H1 (cell line): ENCODE measurements at regions not wholly inside any gene's neighbourhood (a gene's known extent, or its start where the extent isn't known, plus 50 kb on each side); places are given as distances from the start of the nearest gene placed in this dataset.

Source experiments
- CTCF ChIA-PET: fragments of 300-600 bp; sonication (Branson Sonifier 250); formaldehyde crosslinking; loops from one replicate; lab custom pipeline; 2021; ENCODE audit not compliant: partially characterized antibody; lab: Charles Lee
- POLR2A ChIA-PET: fragments of 300-600 bp; sonication (Branson Sonifier 250); formaldehyde crosslinking; loops from one replicate; lab custom pipeline; 2021; ENCODE audit warnings: inconsistent platforms; ENCODE audit not compliant: partially characterized antibody; lab: Charles Lee
- DNase-seq, 2 experiments: peaks; one replicate each; pipeline versions ENCODE4 v3.0.0 to v3.0.0-alpha.2; 2010 to 2022; ENCODE audit warnings: low spot score in 2 of 2, low read depth in 1 of 2, mixed read lengths in 1 of 2
- FAIRE-seq: peaks from 2 replicates; lab custom pipeline; 2011; peaks lifted over from hg19 to GRCh38; lab: Jason Lieb, UNC
- H2AFZ ChIP-seq: 2 replicates; pipeline ENCODE4 v1.8.1; 2012; ENCODE audit warnings: low read length, inconsistent platforms
- H2AK5ac ChIP-seq: 2 replicates; pipeline ENCODE4 v1.6.1; 2013; ENCODE audit warnings: low read depth, low read length
- H2BK120ac ChIP-seq: replicated peaks from 2 replicates; pipeline ENCODE3; 2013; ENCODE audit warnings: low read depth, low read length, inconsistent platforms
- H2BK12ac ChIP-seq: 2 replicates; pipeline ENCODE4 v1.6.1; 2013; ENCODE audit warnings: low read depth, low read length
- H2BK15ac ChIP-seq: 2 replicates; pipeline ENCODE4 v1.6.1; 2013; ENCODE audit warnings: low read length
- H2BK20ac ChIP-seq: 2 replicates; pipeline ENCODE4 v1.6.1; 2013; ENCODE audit warnings: low read length
- H2BK5ac ChIP-seq: 2 replicates; pipeline ENCODE4 v1.6.1; 2013; ENCODE audit warnings: low read depth, low read length
- H3K14ac ChIP-seq: 2 replicates; pipeline ENCODE4 v1.6.1; 2013; ENCODE audit warnings: inconsistent platforms; ENCODE audit not compliant: insufficient read length
- H3K18ac ChIP-seq: 2 replicates; pipeline ENCODE4 v1.6.1; 2013; ENCODE audit warnings: low read length; ENCODE audit errors: extremely low read depth
- H3K23ac ChIP-seq: 2 replicates; pipeline ENCODE4 v1.6.1; 2013; ENCODE audit warnings: inconsistent platforms; ENCODE audit not compliant: insufficient read length
- H3K23me2 ChIP-seq: 2 replicates; pipeline ENCODE4 v1.6.1; 2013; ENCODE audit warnings: low read depth, low read length
- H3K27ac ChIP-seq: 2 replicates; pipeline ENCODE4 v1.6.1; 2011; ENCODE audit warnings: low read depth, low read length, inconsistent platforms
- H3K27me3 ChIP-seq, 4 experiments: replicated peaks in 1 of 4; 1 replicate in 1 of 4; 2 replicates in 3 of 4; pipeline versions ENCODE4 v1.6.1 to v1.8.1; 2011 to 2013; ENCODE audit warnings: low read length in 3 of 4, mild to moderate bottlenecking in 3 of 4, inconsistent platforms in 2 of 4, mixed read lengths in 2 of 4, moderate library complexity in 1 of 4; ENCODE audit not compliant: control insufficient read depth in 3 of 4, insufficient read depth in 3 of 4; ENCODE audit errors: extremely low read depth in 1 of 4
- H3K36me3 ChIP-seq, 4 experiments: 2 replicates each; pipeline versions ENCODE4 v1.6.1 to v1.8.1; 2011 to 2013; ENCODE audit warnings: mild to moderate bottlenecking in 4 of 4, low read length in 3 of 4, moderate library complexity in 2 of 4, control low read depth in 1 of 4, inconsistent platforms in 1 of 4; ENCODE audit not compliant: insufficient read depth in 4 of 4, control insufficient read depth in 2 of 4
- H3K4ac ChIP-seq: replicated peaks from 2 replicates; pipeline ENCODE3; 2013; ENCODE audit warnings: low read length, low read depth, mixed read lengths, inconsistent platforms; ENCODE audit not compliant: insufficient read length
- H3K4me1 ChIP-seq, 4 experiments: replicated peaks in 1 of 4; 1 replicate in 1 of 4; 2 replicates in 3 of 4; pipeline versions ENCODE4 v1.6.1 to v1.8.1; 2011 to 2013; ENCODE audit warnings: low read length in 3 of 4, inconsistent platforms in 2 of 4, mixed read lengths in 1 of 4; ENCODE audit not compliant: insufficient read depth in 4 of 4, control insufficient read depth in 3 of 4
- H3K4me2 ChIP-seq, 2 experiments: 2 replicates each; pipeline versions ENCODE4 v1.6.1 to v1.8.1; 2011 to 2013; ENCODE audit warnings: low read depth in 2 of 2, low read length in 2 of 2, control low read depth in 1 of 2, inconsistent platforms in 1 of 2, mild to moderate bottlenecking in 1 of 2; ENCODE audit not compliant: insufficient read depth in 1 of 2
- H3K4me3 ChIP-seq, 4 experiments: fragments of 200-600, 300-600 bp in 1 of 4; sonication (generic), shearing (Covaris generic), sonication (Bioruptor Twin) in 1 of 4; 2 replicates each; pipeline versions ENCODE4 v1.5.1 to v1.8.1; 2011 to 2016; ENCODE audit warnings: low read length in 4 of 4, low read depth in 3 of 4, control low read depth in 2 of 4, inconsistent platforms in 2 of 4, mild to moderate bottlenecking in 2 of 4, mixed read lengths in 1 of 4, moderate library complexity in 1 of 4; ENCODE audit not compliant: insufficient read depth in 2 of 4; ENCODE audit errors: extremely low read depth in 1 of 4
- H3K56ac ChIP-seq: replicated peaks from 2 replicates; pipeline ENCODE3; 2013; ENCODE audit warnings: low read depth, mild to moderate bottlenecking, mixed read lengths, low read length, inconsistent platforms; ENCODE audit not compliant: insufficient read length
- H3K79me1 ChIP-seq: 2 replicates; pipeline ENCODE4 v1.6.1; 2013; ENCODE audit warnings: low read depth, low read length, control low read depth
- H3K79me2 ChIP-seq, 2 experiments: 2 replicates each; pipeline versions ENCODE4 v1.6.1 to v1.8.1; 2012 to 2013; ENCODE audit warnings: low read length in 2 of 2, mild to moderate bottlenecking in 2 of 2, inconsistent platforms in 1 of 2; ENCODE audit not compliant: insufficient read depth in 2 of 2, control insufficient read depth in 1 of 2
- H3K9ac ChIP-seq, 4 experiments: replicated peaks in 1 of 4; 1 replicate in 1 of 4; 2 replicates in 3 of 4; pipeline versions ENCODE4 v1.6.1 to v1.8.1; 2011 to 2013; ENCODE audit warnings: low read depth in 3 of 4, low read length in 3 of 4, control low read depth in 2 of 4, mild to moderate bottlenecking in 2 of 4, moderate library complexity in 2 of 4, inconsistent platforms in 1 of 4; ENCODE audit errors: extremely low read depth in 1 of 4
- H3K9me3 ChIP-seq, 2 experiments: 2 replicates each; pipeline versions ENCODE4 v1.6.1 to v1.8.1; 2012 to 2013; ENCODE audit warnings: mild to moderate bottlenecking in 2 of 2, moderate library complexity in 2 of 2, control low read depth in 1 of 2, inconsistent platforms in 1 of 2, low read depth in 1 of 2, low read length in 1 of 2, mixed read lengths in 1 of 2; ENCODE audit not compliant: insufficient read depth in 2 of 2
- H4K20me1 ChIP-seq, 2 experiments: replicated peaks in 1 of 2; 2 replicates each; pipeline versions ENCODE3 to v1.8.1; 2011 to 2013; ENCODE audit warnings: inconsistent platforms in 2 of 2, low read length in 2 of 2, mild to moderate bottlenecking in 1 of 2; ENCODE audit not compliant: insufficient read depth in 2 of 2, control insufficient read depth in 1 of 2
- H4K5ac ChIP-seq: 2 replicates; pipeline ENCODE4 v1.6.1; 2013; ENCODE audit warnings: low read length, low read depth, mixed read lengths, inconsistent platforms; ENCODE audit not compliant: insufficient read length
- H4K8ac ChIP-seq: 2 replicates; pipeline ENCODE4 v1.8.0; 2013; ENCODE audit warnings: mild to moderate bottlenecking, moderate library complexity, low read length, inconsistent platforms; ENCODE audit not compliant: insufficient read depth; ENCODE audit errors: extremely low read depth
- H4K91ac ChIP-seq: replicated peaks from 2 replicates; pipeline ENCODE3; 2013; ENCODE audit warnings: low read length, mixed read lengths, inconsistent platforms; ENCODE audit not compliant: insufficient read length
- GABPA ChIP-seq: IDR thresholded peaks from 2 replicates; pipeline ENCODE4 v1.6.1; 2011; ENCODE audit warnings: mild to moderate bottlenecking, low read length, moderate library complexity, borderline replicate concordance; ENCODE audit not compliant: insufficient read depth
- WGBS, 2 experiments: shearing (Covaris generic) in 1 of 2; methylation state at CpG; one replicate each; pipeline versions ENCODE4 v1.1.6 to v1.1.7; 2013 to 2015; ENCODE audit warnings: low lambda C conversion rate in 2 of 2, mixed read lengths in 2 of 2, inconsistent platforms in 1 of 2, low coverage in 1 of 2, missing lambda C conversion rate in 1 of 2; ENCODE audit not compliant: insufficient replicate concordance in 2 of 2, insufficient coverage in 1 of 2, insufficient read length in 1 of 2; ENCODE audit errors: extremely low coverage in 1 of 2, missing lambda C conversion rate in 1 of 2; 5-methylcytosine and 5-hydroxymethylcytosine counted together

DNA sequence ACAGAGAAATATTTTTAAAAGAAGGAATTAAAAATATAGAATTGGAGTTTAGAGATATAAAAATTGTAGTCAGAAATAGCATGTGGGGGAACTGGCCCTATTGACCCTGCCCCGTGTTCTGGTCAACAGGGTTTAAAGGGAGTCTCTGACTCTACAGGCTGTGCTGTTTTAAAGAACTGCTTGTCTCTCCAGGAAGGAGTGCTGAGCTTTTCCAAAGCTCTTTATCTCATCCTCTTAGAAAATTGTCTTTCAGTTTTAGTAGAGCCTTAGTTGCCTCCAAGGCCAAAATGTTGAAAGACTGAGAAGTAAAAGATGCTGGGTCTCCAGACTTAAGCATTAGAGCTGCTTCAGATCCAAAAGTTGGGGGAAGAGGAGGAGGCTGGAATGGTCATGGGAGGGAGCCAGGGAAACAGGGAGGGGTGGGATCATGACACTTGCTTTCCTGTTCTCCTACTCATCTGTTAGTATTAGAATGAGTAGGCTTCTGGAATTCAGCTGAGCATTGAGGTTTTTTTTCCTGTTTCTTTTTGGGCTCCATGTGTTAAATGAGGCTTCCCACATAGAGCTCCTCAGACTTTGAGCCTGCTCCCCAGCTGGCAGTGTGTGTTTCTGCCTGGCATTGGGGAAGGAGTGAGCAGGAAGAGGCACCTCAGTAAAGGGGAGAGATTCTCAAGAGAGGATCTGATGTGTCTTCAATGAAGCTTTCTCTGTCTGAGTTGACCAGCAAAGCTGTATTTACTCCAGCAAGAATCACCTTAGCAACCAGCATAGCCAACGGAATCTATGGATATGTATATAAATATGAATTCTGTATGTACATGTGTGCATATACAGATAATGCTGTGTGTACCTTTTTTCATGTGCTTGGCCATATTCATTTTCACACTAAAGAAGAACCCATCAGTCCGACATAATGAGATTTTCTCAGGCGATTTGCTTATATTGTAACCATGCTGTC, 186.8 kb upstream of the FBXO11 start:
- no peaks in the 10 kb centered on the region for H3K79me2 ChIP-seq
- WGBS, 2 experiments: 95% methylated on average over 4 of the region's 4 CpGs; no CpG with 5 or more reads in 1 of the 2 experiments
- CTCF ChIA-PET: interaction anchor here (0.7 to 1.9 kb wide), 3 partner anchors 10 to 236 kb away, joined by 3 to 8 read pairs (median 3); no protein-coding TSS in a partner anchor
- no peak for TF ChIP-seq GABPA

More for the DNA sequence above, 186.8 kb upstream of the FBXO11 start:
- H3K23ac ChIP-seq: no peak overlapping the region
- H2BK20ac ChIP-seq: no peak overlapping the region
- H3K36me3 ChIP-seq: peaks cover 0 to 23% (median 9%) of the 10 kb centered on the region in 4 experiments; a peak in 4 of 8 replicates
- no peak overlapping the region for H2AFZ ChIP-seq
- no peak overlapping the region for H2BK120ac ChIP-seq
- H2BK5ac ChIP-seq: no peak overlapping the region
- FAIRE-seq: no peak
- H3K9ac ChIP-seq: no peak overlapping the region
- H3K23me2 ChIP-seq: no peaks in the 10 kb centered on the region
- H3K79me1 ChIP-seq: no peaks in the 10 kb centered on the region
- DNase-seq: no peak
- H3K27ac ChIP-seq: no peak overlapping the region
- no peaks in the 10 kb centered on the region for H4K20me1 ChIP-seq
- H3K56ac ChIP-seq: no peak overlapping the region
- H3K4me1 ChIP-seq: no peaks in the 10 kb centered on the region
- no peak overlapping the region for H3K4me3 ChIP-seq
- no peak overlapping the region for H3K18ac ChIP-seq
- H2AK5ac ChIP-seq: no peak overlapping the region
- H3K9me3 ChIP-seq: peaks cover 21 to 23% of the 10 kb centered on the region in 2 experiments
- no peak overlapping the region for H2BK15ac ChIP-seq
- no peaks in the 10 kb centered on the region for H3K27me3 ChIP-seq
- H4K5ac ChIP-seq: no peak overlapping the region
- H3K4me2 ChIP-seq: no peak overlapping the region
- H3K14ac ChIP-seq: no peak overlapping the region
- no peak overlapping the region for H4K8ac ChIP-seq
- POLR2A ChIA-PET: interaction anchor here (0.7 kb wide), 1 partner anchor 75 kb away, joined by 3 read pairs; no protein-coding TSS in a partner anchor
- H3K4ac ChIP-seq: no peak overlapping the region
- H2BK12ac ChIP-seq: no peak overlapping the region
- no peak overlapping the region for H4K91ac ChIP-seq
